ENCODE measurements at regions not wholly inside any gene's neighbourhood (a gene's known extent, or its start where the extent isn't known, plus 50 kb on each side); places are given as distances from the start of the nearest gene placed in this dataset.

- no peaks in the 10 kb centered on the region for H3K4me1 ChIP-seq (ENCODE audit: insufficient read depth, low read length)
- no peaks in the 10 kb centered on the region for H3K36me3 ChIP-seq (ENCODE audit: low read depth, low read length)
- ChIA-PET POLR2A (ENCODE audit: unreplicated experiment) (no interaction called here), CTCF (no interaction called here)
- no peak overlapping the region for H3K4me2 ChIP-seq (ENCODE audit: low read length)
- no peaks in the 10 kb centered on the region for H3F3A ChIP-seq (ENCODE audit: low read length, unreplicated experiment)
- no peaks in the 10 kb centered on the region for H3K27me3 ChIP-seq (ENCODE audit: low read length)
- intact Hi-C loops (cut with micrococcal nuclease) = no loop called here
- DNase-seq = no peak
- H2AFZ ChIP-seq (ENCODE audit: low read length) = no peak overlapping the region
- TF ChIP-seq EZH2 (IDR thresholded peaks at IDR 0.05; ENCODE audit: low read length, unreplicated experiment) (no peak), CTCF (conservative IDR thresholded peaks at IDR 0.05; ENCODE audit: low read depth, low read length) (no peak), EZH2phosphoT487 (IDR thresholded peaks at IDR 0.05; ENCODE audit: borderline replicate concordance, low read length) (no peak)
- no peaks in the 10 kb centered on the region for H3K9me2 ChIP-seq (replicated peaks; ENCODE audit: low read length)
- H3K27ac ChIP-seq (ENCODE audit: low read length) = no peak overlapping the region
- H3K79me2 ChIP-seq (ENCODE audit: low read length) = no peaks in the 10 kb centered on the region
- H3K4me3 ChIP-seq (ENCODE audit: low read length) = no peak overlapping the region
- no peak overlapping the region for H3K9ac ChIP-seq (ENCODE audit: low read length)
- no peaks in the 10 kb centered on the region for H3K9me3 ChIP-seq (ENCODE audit: low read length)
- no peak for ATAC-seq
- BruUV-seq (replicated peaks) = no TSS peak
- H4K20me1 ChIP-seq (ENCODE audit: low read length) = no peaks in the 10 kb centered on the region
These were observed 223.5 kb upstream of the TUT7 start for GRCh38 chr9:86577420-86578333.

- Histone ChIP-seq H3K27ac (ENCODE audit: low read length) (no peak overlapping the region), H4K20me1 (ENCODE audit: low read length) (no peaks in the 10 kb centered on the region), H3K9ac (ENCODE audit: low read length) (no peak overlapping the region), H3K9me3 (ENCODE audit: low read length) (no peaks in the 10 kb centered on the region), H3K79me2 (ENCODE audit: low read length) (no peaks in the 10 kb centered on the region), H3K4me2 (ENCODE audit: low read length) (no peak overlapping the region), H3F3A (ENCODE audit: low read length, unreplicated experiment) (no peaks in the 10 kb centered on the region), H3K9me2 (replicated peaks; ENCODE audit: low read length) (no peaks in the 10 kb centered on the region), H2AFZ (ENCODE audit: low read length) (no peak overlapping the region), H3K36me3 (ENCODE audit: low read depth, low read length) (no peaks in the 10 kb centered on the region), H3K4me3 (ENCODE audit: low read length) (no peak overlapping the region), H3K4me1 (ENCODE audit: insufficient read depth, low read length) (no peaks in the 10 kb centered on the region), H3K27me3 (ENCODE audit: low read length) (no peaks in the 10 kb centered on the region)
- no peak for ATAC-seq
- intact Hi-C loops (cut with micrococcal nuclease) = no loop called here
- ChIA-PET CTCF (no interaction called here), POLR2A (ENCODE audit: unreplicated experiment) (no interaction called here)
- TF ChIP-seq EZH2phosphoT487 (IDR thresholded peaks at IDR 0.05; ENCODE audit: borderline replicate concordance, low read length) (no peak), CTCF (conservative IDR thresholded peaks at IDR 0.05; ENCODE audit: low read depth, low read length) (no peak), EZH2 (IDR thresholded peaks at IDR 0.05; ENCODE audit: low read length, unreplicated experiment) (no peak)
- DNase-seq = no peak
- BruUV-seq (replicated peaks) = no TSS peak
These were observed 221.8 kb upstream of the TUT7 start for GRCh38 chr9:86575825-86576525.

GRCh38 chr9:86575137-86575536 lies 220.9 kb upstream of the TUT7 start:
- H3K4me3 ChIP-seq (ENCODE audit: low read length) = no peak overlapping the region
- ATAC-seq (no peak), DNase-seq (no peak)
- ChIA-PET CTCF (no interaction called here), POLR2A (ENCODE audit: unreplicated experiment) (no interaction called here)
- no peaks in the 10 kb centered on the region for H3K4me1 ChIP-seq (ENCODE audit: insufficient read depth, low read length)
- H3K79me2 ChIP-seq (ENCODE audit: low read length) = no peaks in the 10 kb centered on the region
- no peaks in the 10 kb centered on the region for H4K20me1 ChIP-seq (ENCODE audit: low read length)
- H3K9me3 ChIP-seq (ENCODE audit: low read length) = no peaks in the 10 kb centered on the region
- no peak overlapping the region for H3K27ac ChIP-seq (ENCODE audit: low read length)
- H3K9me2 ChIP-seq (replicated peaks; ENCODE audit: low read length) = no peaks in the 10 kb centered on the region
- TF ChIP-seq EZH2 (IDR thresholded peaks at IDR 0.05; ENCODE audit: low read length, unreplicated experiment) (no peak), CTCF (conservative IDR thresholded peaks at IDR 0.05; ENCODE audit: low read depth, low read length) (no peak), EZH2phosphoT487 (IDR thresholded peaks at IDR 0.05; ENCODE audit: borderline replicate concordance, low read length) (no peak)
- no peak overlapping the region for H2AFZ ChIP-seq (ENCODE audit: low read length)
- H3K4me2 ChIP-seq (ENCODE audit: low read length) = no peak overlapping the region
- H3K9ac ChIP-seq (ENCODE audit: low read length) = no peak overlapping the region
- no peaks in the 10 kb centered on the region for H3F3A ChIP-seq (ENCODE audit: low read length, unreplicated experiment)
- intact Hi-C loops (cut with micrococcal nuclease) = no loop called here
- H3K36me3 ChIP-seq (ENCODE audit: low read depth, low read length) = no peaks in the 10 kb centered on the region
- no peaks in the 10 kb centered on the region for H3K27me3 ChIP-seq (ENCODE audit: low read length)
- BruUV-seq (replicated peaks) = no TSS peak

All from PC-3 (cell line).